Mammary epithelial cell (primary cell): ENCODE measurements at regions not wholly inside any gene's neighbourhood (a gene's known extent, or its start where the extent isn't known, plus 50 kb on each side); places are given as distances from the start of the nearest gene placed in this dataset.

Experiments used
- CTCF ChIP-seq, 2 donors: IDR thresholded peaks in 1 of 2; conservative IDR thresholded peaks in 1 of 2; 2 replicates each; pipeline ENCODE4 v1.5.1; 2011 to 2012; ENCODE audit warnings: inconsistent platforms in 2 of 2, low read length in 2 of 2, mild to moderate bottlenecking in 2 of 2, control low read depth in 1 of 2, low read depth in 1 of 2; ENCODE audit not compliant: insufficient read depth in 1 of 2; ENCODE audit errors: extremely low read depth in 1 of 2
- EZH2 ChIP-seq: IDR thresholded peaks from 2 replicates; pipeline ENCODE4 v1.6.1; 2012; ENCODE audit warnings: low read length, inconsistent platforms, borderline replicate concordance

GRCh38 chr2:198857246-198857645, 600.5 kb downstream of the SATB2 start:
- TF ChIP-seq CTCF (conservative IDR thresholded peaks at IDR 0.05 in 1 of 2, IDR thresholded peaks at IDR 0.05 in 1 of 2; ENCODE audit: extremely low read depth in 1 of 2, insufficient read depth in 1 of 2, low read depth in 1 of 2, low read length in 2 of 2) (no peak), EZH2 (no peak)
